Lung (tissue), 11 donors: ENCODE measurements at regions not wholly inside any gene's neighbourhood (a gene's known extent, or its start where the extent isn't known, plus 50 kb on each side); places are given as distances from the start of the nearest gene placed in this dataset.

Experiments used
- ATAC-seq: fragments of 200-7000 bp; cut with Tn5 transposase; one replicate; pipeline ENCODE4 v1.9.1; 2020; ENCODE audit warnings: moderate number of reproducible peaks; ENCODE audit not compliant: insufficient read depth, low FRiP score
- DNase-seq, 3 donors: peaks; one replicate each; pipeline ENCODE4 v3.0.0-alpha.2; 2013 to 2017
- H3K27ac ChIP-seq, 2 donors: one replicate each; pipeline ENCODE4 v1.5.1; 2013; ENCODE audit warnings: mild to moderate bottlenecking in 2 of 2, moderate library complexity in 2 of 2, control low read depth in 1 of 2, inconsistent platforms in 1 of 2, low read depth in 1 of 2, low read length in 1 of 2
- H3K27me3 ChIP-seq, 3 donors: one replicate each; pipeline ENCODE4 v1.5.1; 2013; ENCODE audit warnings: low read length in 2 of 3; ENCODE audit not compliant: control insufficient read depth in 3 of 3, insufficient read depth in 3 of 3
- H3K36me3 ChIP-seq, 4 donors: one replicate each; pipeline ENCODE4 v1.5.1; 2013; ENCODE audit warnings: low read length in 4 of 4, mild to moderate bottlenecking in 1 of 4, moderate library complexity in 1 of 4; ENCODE audit not compliant: control insufficient read depth in 4 of 4, insufficient read depth in 4 of 4
- H3K4me1 ChIP-seq, 5 donors: one replicate each; pipeline ENCODE4 v1.5.1; 2013; ENCODE audit warnings: low read length in 5 of 5, mild to moderate bottlenecking in 2 of 5, moderate library complexity in 1 of 5; ENCODE audit not compliant: control insufficient read depth in 5 of 5, insufficient read depth in 5 of 5
- H3K4me3 ChIP-seq: one replicate; pipeline ENCODE4 v1.5.1; 2013; ENCODE audit warnings: mild to moderate bottlenecking, control low read depth, moderate library complexity
- H3K9ac ChIP-seq, 2 donors: one replicate each; pipeline ENCODE4 v1.5.1; 2013; ENCODE audit warnings: low read length in 2 of 2, control low read depth in 1 of 2; ENCODE audit not compliant: insufficient read depth in 1 of 2
- H3K9me3 ChIP-seq, 4 donors: one replicate each; pipeline ENCODE4 v1.5.1; 2013; ENCODE audit warnings: low read length in 3 of 4, mild to moderate bottlenecking in 1 of 4, moderate library complexity in 1 of 4; ENCODE audit not compliant: control insufficient read depth in 4 of 4, insufficient read depth in 3 of 4
- WGBS, 2 donors: extraction: QIAGEN DNeasy Blood & Tissue Kit; methylation state at CpG; one replicate each; pipeline ENCODE4 v1.1.7; 2013; 5-methylcytosine and 5-hydroxymethylcytosine counted together
- TF ChIP-seq, protein P1 (sequence below): IDR thresholded peaks from 2 replicates; pipeline ENCODE4 v1.5.1; 2012; ENCODE audit warnings: mild to moderate bottlenecking; ENCODE audit errors: control extremely low read depth, extremely low read depth
- donor health status: control.
- donor health status: control.
- donor health status: Bipolar disorder and iron deficiency.
- donor health status: healthy.
- donor health status: DM: yes; HTN: yes; CAD: no.

DNA sequence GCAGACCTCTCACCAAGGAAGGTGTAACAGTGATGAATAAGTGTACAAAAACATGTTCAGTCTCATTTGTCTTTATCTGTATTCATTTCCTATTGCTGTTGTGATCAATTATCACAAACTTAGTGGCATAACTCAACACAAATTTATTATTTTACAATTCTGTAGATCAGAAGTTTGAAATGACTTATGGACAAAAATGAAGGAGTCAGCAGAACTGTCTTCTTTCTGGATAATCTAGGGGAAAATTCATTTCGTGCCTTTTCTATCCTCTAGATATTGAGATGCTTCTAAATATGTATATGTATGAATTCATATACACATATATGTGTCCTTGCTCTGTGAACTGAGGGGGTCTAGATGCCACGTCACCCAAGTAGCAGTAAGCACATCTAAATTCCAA lies 663.1 kb upstream of the MARCKS start:
- Histone ChIP-seq H3K9ac (no peak overlapping the region), H3K9me3 (no peaks in the 10 kb centered on the region), H3K36me3 (no peaks in the 10 kb centered on the region), H3K4me3 (no peak overlapping the region), H3K27me3 (no peaks in the 10 kb centered on the region), H3K27ac (no peak overlapping the region), H3K4me1 (peaks cover 0 to 6% (median 0%) of the 10 kb centered on the region in 5 donors)
- ATAC-seq (no peak), DNase-seq (no peak)
- TF ChIP-seq, protein P1, sequence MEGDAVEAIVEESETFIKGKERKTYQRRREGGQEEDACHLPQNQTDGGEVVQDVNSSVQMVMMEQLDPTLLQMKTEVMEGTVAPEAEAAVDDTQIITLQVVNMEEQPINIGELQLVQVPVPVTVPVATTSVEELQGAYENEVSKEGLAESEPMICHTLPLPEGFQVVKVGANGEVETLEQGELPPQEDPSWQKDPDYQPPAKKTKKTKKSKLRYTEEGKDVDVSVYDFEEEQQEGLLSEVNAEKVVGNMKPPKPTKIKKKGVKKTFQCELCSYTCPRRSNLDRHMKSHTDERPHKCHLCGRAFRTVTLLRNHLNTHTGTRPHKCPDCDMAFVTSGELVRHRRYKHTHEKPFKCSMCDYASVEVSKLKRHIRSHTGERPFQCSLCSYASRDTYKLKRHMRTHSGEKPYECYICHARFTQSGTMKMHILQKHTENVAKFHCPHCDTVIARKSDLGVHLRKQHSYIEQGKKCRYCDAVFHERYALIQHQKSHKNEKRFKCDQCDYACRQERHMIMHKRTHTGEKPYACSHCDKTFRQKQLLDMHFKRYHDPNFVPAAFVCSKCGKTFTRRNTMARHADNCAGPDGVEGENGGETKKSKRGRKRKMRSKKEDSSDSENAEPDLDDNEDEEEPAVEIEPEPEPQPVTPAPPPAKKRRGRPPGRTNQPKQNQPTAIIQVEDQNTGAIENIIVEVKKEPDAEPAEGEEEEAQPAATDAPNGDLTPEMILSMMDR, result no peak
- WGBS, 2 donors, result 90 to 93% methylated on average over 2 of the region's 2 CpGs

DNA sequence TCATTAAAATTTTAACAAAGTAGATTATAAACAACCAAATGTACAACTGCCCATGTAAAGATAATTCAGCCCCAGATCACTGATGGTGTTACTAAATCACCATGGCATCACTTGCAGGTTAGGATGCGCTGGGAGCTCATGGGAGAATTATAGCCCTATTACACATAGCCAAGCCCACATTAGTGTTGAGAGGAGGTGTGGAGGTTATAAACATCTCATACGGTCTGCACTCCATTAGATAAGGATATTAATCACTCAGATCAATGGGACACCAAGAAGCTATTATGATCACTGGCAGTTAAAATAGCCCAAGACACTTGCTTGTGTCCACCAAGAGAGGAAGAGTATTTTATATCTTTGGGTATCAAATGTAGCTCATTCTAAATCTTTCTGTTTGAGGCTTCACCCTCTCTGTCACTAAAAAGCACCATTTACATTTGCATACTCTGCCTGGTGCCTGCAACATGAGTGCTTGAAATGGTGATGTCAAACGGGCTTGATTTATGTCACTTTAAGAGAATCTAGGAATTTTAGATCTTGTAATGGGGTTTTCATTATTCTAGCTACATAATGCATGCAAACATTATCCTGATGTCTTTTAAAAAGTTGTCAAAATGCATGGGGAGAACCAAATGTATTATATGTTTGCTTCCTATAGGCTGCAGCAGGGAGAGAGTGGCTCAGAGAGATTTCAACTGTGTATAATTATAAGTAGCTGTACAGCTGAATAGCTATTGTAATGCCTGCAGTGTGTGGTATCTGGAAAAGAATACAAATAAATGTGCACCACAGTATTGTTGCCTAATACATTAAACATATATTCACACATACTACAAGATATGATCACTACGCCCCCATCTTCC lies 654.1 kb upstream of the MARCKS start:
- H3K4me1 ChIP-seq, result no peaks in the 10 kb centered on the region
- TF ChIP-seq, protein P1, result no peak
- no peak overlapping the region for H3K27ac ChIP-seq
- ATAC-seq (no peak), DNase-seq (no peak)
- H3K27me3 ChIP-seq, result no peaks in the 10 kb centered on the region
- no peaks in the 10 kb centered on the region for H3K9me3 ChIP-seq
- no peak overlapping the region for H3K9ac ChIP-seq
- WGBS, 2 donors, result 87 to 89% methylated on average over 4 of the region's 4 CpGs
- no peak overlapping the region for H3K4me3 ChIP-seq
- no peaks in the 10 kb centered on the region for H3K36me3 ChIP-seq

GRCh38 chr6:113203715-113204110 lies 653.4 kb upstream of the MARCKS start:
- Histone ChIP-seq H3K4me3 (no peak overlapping the region), H3K27me3 (no peaks in the 10 kb centered on the region), H3K4me1 (no peaks in the 10 kb centered on the region), H3K9me3 (no peaks in the 10 kb centered on the region), H3K9ac (no peak overlapping the region), H3K36me3 (no peaks in the 10 kb centered on the region), H3K27ac (no peak overlapping the region)
- DNase-seq, result no peak
- WGBS, 2 donors, result 77 to 97% methylated on average over 4 of the region's 4 CpGs
- TF ChIP-seq, protein P1, result no peak
- ATAC-seq, result no peak
